Endothelial cell of umbilical vein (primary cell): ENCODE measurements at regions not wholly inside any gene's neighbourhood (a gene's known extent, or its start where the extent isn't known, plus 50 kb on each side); places are given as distances from the start of the nearest gene placed in this dataset.

Experiments
- BruUV-seq: library from RNA; stranded (reverse); fragments of 400-500 nt; replicated peaks from 2 replicates; lab custom pipeline; 2021; lab: Mats Ljungman, UMichigan
- CTCF ChIA-PET: fragments of 300-600, 350-600 bp; sonication (Branson Sonifier 250); formaldehyde crosslinking; loops from one replicate; lab custom pipeline; 2021; ENCODE audit warnings: antibody characterized with exemption, inconsistent platforms; lab: Charles Lee
- POLR2A ChIA-PET: fragments of 300-600, 350-600 bp; sonication (Branson Sonifier 250); formaldehyde crosslinking; loops from one replicate; lab custom pipeline; 2021; ENCODE audit warnings: antibody characterized with exemption, inconsistent platforms; lab: Charles Lee
- DNase-seq: peaks from one replicate; pipeline ENCODE4 v3.0.0-alpha.2; 2011; ENCODE audit warnings: low read depth, low spot score
- FAIRE-seq: peaks from 2 replicates; lab custom pipeline; 2011; peaks lifted over from hg19 to GRCh38; lab: Jason Lieb, UNC
- H2AFZ ChIP-seq: 2 replicates; pipeline ENCODE4 v1.6.0; 2012; ENCODE audit warnings: low read depth, low read length, control low read depth, inconsistent platforms
- H3K27ac ChIP-seq: 2 replicates; pipeline ENCODE4 v1.5.1; 2011; ENCODE audit warnings: low read depth, mild to moderate bottlenecking, control low read depth, low read length, moderate library complexity; ENCODE audit not compliant: insufficient read depth
- H3K27me3 ChIP-seq, 2 experiments: 2 replicates each; pipeline versions ENCODE4 v1.6.0 to v1.6.1; 2011; ENCODE audit warnings: low read length in 2 of 2, mixed read lengths in 1 of 2; ENCODE audit not compliant: control insufficient read depth in 2 of 2, insufficient read depth in 2 of 2
- H3K36me3 ChIP-seq, 2 experiments: 2 replicates in 1 of 2; 3 replicates in 1 of 2; pipeline ENCODE4 v1.5.1; 2011; ENCODE audit warnings: low read length in 2 of 2, mild to moderate bottlenecking in 1 of 2, moderate library complexity in 1 of 2; ENCODE audit not compliant: control insufficient read depth in 2 of 2, insufficient read depth in 2 of 2; ENCODE audit errors: extremely low read depth in 1 of 2
- H3K4me1 ChIP-seq: 3 replicates; pipeline ENCODE4 v1.5.1; 2011; ENCODE audit warnings: mild to moderate bottlenecking, low read length; ENCODE audit not compliant: control insufficient read depth, insufficient read depth; ENCODE audit errors: extremely low read depth
- H3K4me2 ChIP-seq: 2 replicates; pipeline ENCODE4 v1.6.1; 2011; ENCODE audit warnings: low read length, control low read depth, mixed read lengths; ENCODE audit not compliant: insufficient read depth
- H3K4me3 ChIP-seq, 3 experiments: fragments of 200-600 bp in 1 of 3; sonication (generic), shearing (Covaris generic) in 1 of 3; replicated peaks in 1 of 3; 2 replicates each; pipeline ENCODE4 v1.5.1; 2011 to 2016; ENCODE audit warnings: control low read depth in 3 of 3, low read length in 3 of 3, mild to moderate bottlenecking in 2 of 3, inconsistent platforms in 1 of 3, low read depth in 1 of 3, moderate library complexity in 1 of 3; ENCODE audit not compliant: insufficient read depth in 1 of 3
- H3K79me2 ChIP-seq: 2 replicates; pipeline ENCODE4 v1.6.0; 2012; ENCODE audit warnings: low read length, inconsistent platforms; ENCODE audit not compliant: control insufficient read depth, insufficient read depth
- H3K9ac ChIP-seq: replicated peaks from 2 replicates; pipeline ENCODE3; 2011; ENCODE audit warnings: low read length, control low read depth; ENCODE audit not compliant: insufficient read depth; ENCODE audit errors: extremely low read depth
- H3K9me1 ChIP-seq: replicated peaks from 3 replicates; pipeline ENCODE4 v1.6.0; 2011; ENCODE audit warnings: mild to moderate bottlenecking, low read length; ENCODE audit not compliant: control insufficient read depth, insufficient read depth; ENCODE audit errors: extremely low read depth
- H3K9me3 ChIP-seq: replicated peaks from 2 replicates; pipeline ENCODE4 v1.5.1; 2012; ENCODE audit warnings: low read length, inconsistent platforms; ENCODE audit not compliant: control insufficient read depth, insufficient read depth
- H4K20me1 ChIP-seq: replicated peaks from 2 replicates; pipeline ENCODE3; 2011; ENCODE audit warnings: mild to moderate bottlenecking, low read length; ENCODE audit not compliant: control insufficient read depth, insufficient read depth; ENCODE audit errors: extremely low read depth
- EZH2 ChIP-seq: IDR thresholded peaks from 2 replicates; pipeline ENCODE4 v1.6.1; 2012; ENCODE audit warnings: borderline replicate concordance, low read depth, mild to moderate bottlenecking, moderate library complexity, low read length, inconsistent platforms; ENCODE audit not compliant: severe bottlenecking
- FOS ChIP-seq: IDR thresholded peaks from 2 replicates; pipeline ENCODE4 v1.6.1; 2011; ENCODE audit warnings: mild to moderate bottlenecking, low read length, moderate library complexity, borderline replicate concordance; ENCODE audit not compliant: insufficient read depth
- GATA2 ChIP-seq: IDR thresholded peaks from 2 replicates; pipeline ENCODE4 v1.7.0; 2011; ENCODE audit warnings: low read depth, mild to moderate bottlenecking, moderate library complexity, mixed read lengths, low read length; ENCODE audit not compliant: insufficient read length, insufficient read depth
- JUN ChIP-seq: IDR thresholded peaks from 2 replicates; pipeline ENCODE4 v1.6.1; 2011; ENCODE audit warnings: borderline replicate concordance, low read depth; ENCODE audit not compliant: insufficient read length, insufficient read depth
- MYC ChIP-seq: IDR thresholded peaks from one replicate; pipeline ENCODE4 v1.6.1; 2011; ENCODE audit warnings: mild to moderate bottlenecking, low read depth, low read length
- POLR2A ChIP-seq: IDR thresholded peaks from 2 replicates; pipeline ENCODE4 v1.6.1; 2012; ENCODE audit warnings: low read depth, mild to moderate bottlenecking, control low read depth, low read length
- POLR2AphosphoS5 ChIP-seq: IDR thresholded peaks from 2 replicates; pipeline ENCODE4 v1.6.1; 2012; ENCODE audit warnings: low read depth, mild to moderate bottlenecking, control low read depth, low read length, moderate library complexity; ENCODE audit not compliant: insufficient read depth
- dilution Hi-C: fragments of 300-500 bp; cut with MboI; formaldehyde crosslinking; loops from one replicate; pipeline ENCODE4 v1.15.0; 2019; ENCODE audit warnings: low sequenced_read_pairs; ENCODE audit not compliant: extremely low pct_ligation_motif_present
- intact Hi-C: fragments of 100-400 bp; cut with micrococcal nuclease; formaldehyde crosslinking; loops from one replicate; pipeline ENCODE4 v1.10.0; 2022
- TF ChIP-seq, protein P1 (sequence below): IDR thresholded peaks from 2 replicates; pipeline ENCODE4 v1.6.1; 2011; ENCODE audit not compliant: insufficient read depth, insufficient read length
- TF ChIP-seq, protein P2 (sequence below), 2 donors: IDR thresholded peaks; 1 replicate in 1 of 2; 2 replicates in 1 of 2; pipeline ENCODE4 v1.5.1; 2011; ENCODE audit warnings: low read length in 2 of 2, mild to moderate bottlenecking in 2 of 2, moderate library complexity in 2 of 2, control low read depth in 1 of 2, inconsistent platforms in 1 of 2, low read depth in 1 of 2; ENCODE audit not compliant: insufficient read depth in 1 of 2; ENCODE audit errors: extremely low read depth in 1 of 2

DNA sequence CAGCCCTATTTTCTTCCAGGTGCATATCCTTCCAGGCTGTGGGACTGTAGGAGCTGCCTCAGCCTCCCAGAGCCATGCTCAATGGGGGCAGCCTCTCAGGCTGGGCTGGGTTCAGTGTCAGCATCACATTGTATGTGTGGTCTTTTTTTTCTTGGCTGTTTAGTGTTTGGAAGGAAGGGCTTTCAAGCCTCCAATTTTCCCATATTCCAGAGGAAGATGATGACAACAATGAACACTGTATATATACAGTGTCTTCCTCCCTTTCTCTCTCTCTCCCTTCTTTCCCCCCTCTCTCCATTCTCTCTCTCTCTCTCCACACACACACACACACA lies 326.4 kb downstream of the DYSF start:
- BruUV-seq, result no TSS peak
- ChIA-PET CTCF (interaction anchor here (1.1 to 6.0 kb wide), 2 partner anchors 10 to 18 kb away, joined by 4 to 33 read pairs; no protein-coding TSS in a partner anchor), POLR2A (no interaction called here)
- intact Hi-C loops (no loop called here), dilution Hi-C loops (no loop called here)
- H4K20me1 ChIP-seq, result no peaks in the 10 kb centered on the region
- H3K9ac ChIP-seq, result no peak overlapping the region
- FAIRE-seq (no peak), DNase-seq (no peak)
- H3K4me3 ChIP-seq, result no peak overlapping the region
- peaks cover 10 to 14% of the 10 kb centered on the region in 2 experiments for H3K27me3 ChIP-seq
- H2AFZ ChIP-seq, result no peak overlapping the region
- no peak overlapping the region for H3K27ac ChIP-seq
- no peaks in the 10 kb centered on the region for H3K9me1 ChIP-seq
- no peaks in the 10 kb centered on the region for H3K4me1 ChIP-seq
- H3K79me2 ChIP-seq, result no peaks in the 10 kb centered on the region
- no peaks in the 10 kb centered on the region for H3K9me3 ChIP-seq
- H3K4me2 ChIP-seq, result no peak overlapping the region
- TF ChIP-seq, protein P1, sequence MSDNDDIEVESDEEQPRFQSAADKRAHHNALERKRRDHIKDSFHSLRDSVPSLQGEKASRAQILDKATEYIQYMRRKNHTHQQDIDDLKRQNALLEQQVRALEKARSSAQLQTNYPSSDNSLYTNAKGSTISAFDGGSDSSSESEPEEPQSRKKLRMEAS, result no peak
- TF ChIP-seq POLR2A (no peak), GATA2 (no peak), JUN (no peak), POLR2AphosphoS5 (no peak), EZH2 (no peak), FOS (no peak), MYC (no peak)
- TF ChIP-seq, protein P2, sequence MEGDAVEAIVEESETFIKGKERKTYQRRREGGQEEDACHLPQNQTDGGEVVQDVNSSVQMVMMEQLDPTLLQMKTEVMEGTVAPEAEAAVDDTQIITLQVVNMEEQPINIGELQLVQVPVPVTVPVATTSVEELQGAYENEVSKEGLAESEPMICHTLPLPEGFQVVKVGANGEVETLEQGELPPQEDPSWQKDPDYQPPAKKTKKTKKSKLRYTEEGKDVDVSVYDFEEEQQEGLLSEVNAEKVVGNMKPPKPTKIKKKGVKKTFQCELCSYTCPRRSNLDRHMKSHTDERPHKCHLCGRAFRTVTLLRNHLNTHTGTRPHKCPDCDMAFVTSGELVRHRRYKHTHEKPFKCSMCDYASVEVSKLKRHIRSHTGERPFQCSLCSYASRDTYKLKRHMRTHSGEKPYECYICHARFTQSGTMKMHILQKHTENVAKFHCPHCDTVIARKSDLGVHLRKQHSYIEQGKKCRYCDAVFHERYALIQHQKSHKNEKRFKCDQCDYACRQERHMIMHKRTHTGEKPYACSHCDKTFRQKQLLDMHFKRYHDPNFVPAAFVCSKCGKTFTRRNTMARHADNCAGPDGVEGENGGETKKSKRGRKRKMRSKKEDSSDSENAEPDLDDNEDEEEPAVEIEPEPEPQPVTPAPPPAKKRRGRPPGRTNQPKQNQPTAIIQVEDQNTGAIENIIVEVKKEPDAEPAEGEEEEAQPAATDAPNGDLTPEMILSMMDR (IDR thresholded peaks at IDR 0.05; ENCODE audit: extremely low read depth in 1 of 2, insufficient read depth in 1 of 2, low read depth in 1 of 2, low read length in 2 of 2), result no peak
- H3K36me3 ChIP-seq, result no peaks in the 10 kb centered on the region
